PC-9 (cell line): ENCODE measurements at regions not wholly inside any gene's neighbourhood (a gene's known extent, or its start where the extent isn't known, plus 50 kb on each side); places are given as distances from the start of the nearest gene placed in this dataset.
A peak's percentile ranks its signal among the peaks of the same experiment; 100 is the strongest.

Experiments used
- BruUV-seq: library from RNA; stranded (reverse); fragments of 400-500 nt; replicated peaks from 2 replicates; lab custom pipeline; 2021; lab: Mats Ljungman, UMichigan
- CTCF ChIA-PET: fragments of 300-600 bp; sonication (Branson Sonifier 250); formaldehyde crosslinking; loops from one replicate; lab custom pipeline; 2022; ENCODE audit warnings: antibody characterized with exemption; lab: Charles Lee
- POLR2A ChIA-PET: fragments of 300-600 bp; sonication (Branson Sonifier 250); formaldehyde crosslinking; loops from one replicate; lab custom pipeline; 2022; ENCODE audit warnings: antibody characterized with exemption; ENCODE audit not compliant: unreplicated experiment; lab: Charles Lee
- DNase-seq, 2 experiments: peaks; one replicate each; pipeline versions ENCODE4 v3.0.0 to v3.0.0-alpha.2; 2015 to 2022; ENCODE audit warnings: mixed read lengths in 1 of 2
- H2AFZ ChIP-seq: fragments of 200-600 bp; sonication (generic); 2 replicates; pipeline ENCODE4 v1.8.1; 2017; ENCODE audit warnings: antibody characterized with exemption
- H3F3A ChIP-seq: fragments of 200-600 bp; sonication (generic); 2 replicates; pipeline ENCODE4 v1.8.1; 2017; ENCODE audit warnings: antibody characterized with exemption, mild to moderate bottlenecking, low read depth; ENCODE audit not compliant: insufficient read depth
- H3K27ac ChIP-seq: fragments of 200-600 bp; sonication (generic); 2 replicates; pipeline ENCODE4 v1.6.1; 2016; ENCODE audit warnings: mixed run types
- H3K27me3 ChIP-seq: fragments of 200-600 bp; sonication (generic); 2 replicates; pipeline ENCODE4 v1.6.1; 2016; ENCODE audit warnings: low read depth, mixed run types; ENCODE audit not compliant: insufficient read depth
- H3K36me3 ChIP-seq: fragments of 200-600 bp; sonication (generic); 2 replicates; pipeline ENCODE4 v1.6.1; 2016; ENCODE audit warnings: low read depth, mixed run types
- H3K4me1 ChIP-seq: fragments of 200-600 bp; sonication (generic); replicated peaks from 2 replicates; pipeline ENCODE4 v1.6.1; 2016; ENCODE audit warnings: mixed run types; ENCODE audit not compliant: insufficient read depth
- H3K4me2 ChIP-seq: fragments of 200-600 bp; sonication (generic); 2 replicates; pipeline ENCODE4 v1.6.1; 2017; ENCODE audit warnings: mixed run types
- H3K4me3 ChIP-seq: fragments of 200-600 bp; sonication (generic); 2 replicates; pipeline ENCODE4 v1.6.1; 2016; ENCODE audit warnings: mixed run types
- H3K79me2 ChIP-seq: fragments of 200-600 bp; sonication (generic); 2 replicates; pipeline ENCODE4 v1.6.1; 2017; ENCODE audit warnings: low read depth, mixed run types
- H3K9me2 ChIP-seq: fragments of 200-600 bp; sonication (generic); 2 replicates; pipeline ENCODE4 v1.8.1; 2017; ENCODE audit warnings: mild to moderate bottlenecking; ENCODE audit not compliant: insufficient read depth
- H3K9me3 ChIP-seq: fragments of 200-600 bp; sonication (generic); 2 replicates; pipeline ENCODE4 v1.8.1; 2016; ENCODE audit warnings: low read depth; ENCODE audit not compliant: insufficient read depth
- H4K20me1 ChIP-seq: fragments of 200-600 bp; sonication (generic); 2 replicates; pipeline ENCODE4 v1.8.1; 2017; ENCODE audit not compliant: insufficient read depth
- CTCF ChIP-seq: fragments of 200-600 bp; sonication (generic); conservative IDR thresholded peaks from 2 replicates; pipeline ENCODE4 v1.6.1; 2017; ENCODE audit warnings: mixed run types, antibody characterized with exemption, mild to moderate bottlenecking, moderate library complexity
- EZH2 ChIP-seq: fragments of 200-600 bp; sonication (generic); IDR thresholded peaks from 2 replicates; pipeline ENCODE4 v1.8.0; 2017; ENCODE audit warnings: antibody characterized with exemption, low read depth
- intact Hi-C: fragments of 100-400 bp; cut with micrococcal nuclease; formaldehyde crosslinking; loops from one replicate; pipeline ENCODE4 v1.10.0; 2022; ENCODE audit not compliant: unreplicated experiment

- peak overlapping the region; percentile 86 for H3K27ac ChIP-seq
- no peaks in the 10 kb centered on the region for H4K20me1 ChIP-seq
- DNase-seq: peak; percentile 87 to 97
- H3K4me1 ChIP-seq: peaks cover 18% of the 10 kb centered on the region
- no peak overlapping the region for H3K4me3 ChIP-seq
- intact Hi-C loops: loop anchor here (1.0 to 2.0 kb wide), 3 partner anchors 63 to 312 kb away; partner anchors contain the start of gene SP3
- H3K4me2 ChIP-seq: peak overlapping the region; percentile 46
- POLR2A ChIA-PET: interaction anchor here (0.5 to 0.6 kb wide), 3 partner anchors 57 to 847 kb away, joined by 3 to 8 read pairs (median 3); no protein-coding TSS in a partner anchor
- no peaks in the 10 kb centered on the region for H3K27me3 ChIP-seq
- no peak for TF ChIP-seq EZH2
- no peak for TF ChIP-seq CTCF
- H3K9me3 ChIP-seq: peaks cover 4% of the 10 kb centered on the region
- peaks cover 15% of the 10 kb centered on the region for H3F3A ChIP-seq
- H2AFZ ChIP-seq: no peak overlapping the region
- H3K79me2 ChIP-seq: no peaks in the 10 kb centered on the region
- no peaks in the 10 kb centered on the region for H3K9me2 ChIP-seq
- CTCF ChIA-PET: no interaction called here
- BruUV-seq: TSS peak; percentile 71
- H3K36me3 ChIP-seq: no peaks in the 10 kb centered on the region
These were observed 298.2 kb downstream of the CDCA7 start for GRCh38 chr2:173652767-173653431.

- no peaks in the 10 kb centered on the region for H3K9me2 ChIP-seq
- H3K27ac ChIP-seq: peak overlapping the region; percentile 86; the same call in 1 of the 2 replicates
- peaks cover 18% of the 10 kb centered on the region for H3K4me1 ChIP-seq
- DNase-seq: no peak
- H3K9me3 ChIP-seq: peaks cover 4% of the 10 kb centered on the region
- no peaks in the 10 kb centered on the region for H3K36me3 ChIP-seq
- TF ChIP-seq EZH2: no peak
- no peak for TF ChIP-seq CTCF
- no peaks in the 10 kb centered on the region for H4K20me1 ChIP-seq
- H3K79me2 ChIP-seq: no peaks in the 10 kb centered on the region
- peaks cover 15% of the 10 kb centered on the region for H3F3A ChIP-seq
- H3K4me3 ChIP-seq: no peak overlapping the region
- H3K27me3 ChIP-seq: no peaks in the 10 kb centered on the region
- no peak overlapping the region for H2AFZ ChIP-seq
- intact Hi-C loops: loop anchor here (2.0 kb wide), 1 partner anchor 311 kb away; the partner anchor contains the start of gene SP3
- BruUV-seq: no TSS peak
- peak overlapping the region; percentile 22 for H3K4me2 ChIP-seq
- ChIA-PET POLR2A (interaction anchor here (0.5 to 0.6 kb wide), 2 partner anchors 57 to 848 kb away, joined by 3 to 8 read pairs; no protein-coding TSS in a partner anchor), CTCF (no interaction called here)
These were observed 298.7 kb downstream of the CDCA7 start for GRCh38 chr2:173653432-173653805.

- no peak overlapping the region for H2AFZ ChIP-seq
- intact Hi-C loops: no loop called here
- H3K36me3 ChIP-seq: no peaks in the 10 kb centered on the region
- no peaks in the 10 kb centered on the region for H3K79me2 ChIP-seq
- no peaks in the 10 kb centered on the region for H3K27me3 ChIP-seq
- peaks cover 15% of the 10 kb centered on the region for H3F3A ChIP-seq
- TF ChIP-seq EZH2 (no peak), CTCF (no peak)
- H3K4me2 ChIP-seq: no peak overlapping the region
- peaks cover 4% of the 10 kb centered on the region for H3K9me3 ChIP-seq
- POLR2A ChIA-PET: interaction anchor here (0.6 kb wide), 1 partner anchor 12 kb away, joined by 3 read pairs; no protein-coding TSS in a partner anchor
- H3K27ac ChIP-seq: no peak overlapping the region
- peaks cover 18% of the 10 kb centered on the region for H3K4me1 ChIP-seq
- no peak overlapping the region for H3K4me3 ChIP-seq
- DNase-seq: no peak
- BruUV-seq: no TSS peak
- no peaks in the 10 kb centered on the region for H3K9me2 ChIP-seq
- no peaks in the 10 kb centered on the region for H4K20me1 ChIP-seq
- CTCF ChIA-PET: interaction anchor here (0.6 kb wide), 1 partner anchor 722 kb away, joined by 5 read pairs; no protein-coding TSS in a partner anchor
These were observed 299.7 kb downstream of the CDCA7 start for GRCh38 chr2:173654161-173654895.
